LNCAP (cell line): ENCODE measurements at regions not wholly inside any gene's neighbourhood (a gene's known extent, or its start where the extent isn't known, plus 50 kb on each side); places are given as distances from the start of the nearest gene placed in this dataset.

Experiments
- CTCF ChIP-seq: fragments of 450-650 bp; IDR thresholded peaks from 2 replicates; pipeline ENCODE4 v1.5.1; 2017; ENCODE audit warnings: mild to moderate bottlenecking

GRCh38 chr4:29521281-29521680, 1198.9 kb upstream of the PCDH7 start:
- TF ChIP-seq CTCF: no peak

GRCh38 chr4:29536745-29537144, 1183.4 kb upstream of the PCDH7 start:
- TF ChIP-seq CTCF: no peak

GRCh38 chr4:29538889-29539646, 1181.1 kb upstream of the PCDH7 start:
- TF ChIP-seq CTCF: no peak

- TF ChIP-seq CTCF: no peak
Measured at GRCh38 chr4:29540439-29541102, 1179.6 kb upstream of the PCDH7 start.

GRCh38 chr4:29541757-29542156, 1178.4 kb upstream of the PCDH7 start:
- TF ChIP-seq CTCF: no peak

GRCh38 chr4:29549342-29549741, 1170.8 kb upstream of the PCDH7 start:
- no peak for TF ChIP-seq CTCF

GRCh38 chr4:29551821-29552220, 1168.3 kb upstream of the PCDH7 start:
- no peak for TF ChIP-seq CTCF
